GM12878 (cell line): ENCODE measurements at regions not wholly inside any gene's neighbourhood (a gene's known extent, or its start where the extent isn't known, plus 50 kb on each side); places are given as distances from the start of the nearest gene placed in this dataset.

Experiments used
- HDAC2 ChIP-seq: fragments of 200-600 bp; sonication (generic); IDR thresholded peaks from 2 replicates; pipeline ENCODE4 v1.6.1; 2017
- MEF2A ChIP-seq: IDR thresholded peaks from 2 replicates; pipeline ENCODE4 v1.6.1; 2011; ENCODE audit warnings: low read depth, mild to moderate bottlenecking, low read length, moderate library complexity; ENCODE audit not compliant: insufficient read depth
- POLR2AphosphoS2 ChIP-seq: IDR thresholded peaks from 2 replicates; pipeline ENCODE4 v1.6.1; 2011; ENCODE audit warnings: low read depth, mild to moderate bottlenecking, low read length, improper control_type of control experiment, moderate library complexity
- RBBP5 ChIP-seq: fragments of 200-600 bp; sonication (generic); conservative IDR thresholded peaks from 2 replicates; pipeline ENCODE4 v1.6.1; 2016
- STAT3 ChIP-seq: IDR thresholded peaks from 2 replicates; pipeline ENCODE4 v1.6.1; 2011; ENCODE audit warnings: low read depth, low read length, improper control_type of control experiment
- ZBTB4 ChIP-seq: fragments of 450-650 bp; formaldehyde crosslinking; IDR thresholded peaks from 2 replicates; pipeline ENCODE4 v1.4.0; 2022; ENCODE audit warnings: mild to moderate bottlenecking, moderate library complexity
- ZNF592 ChIP-seq: fragments of 450-650 bp; IDR thresholded peaks from 2 replicates; pipeline ENCODE4 v1.6.1; 2017; ENCODE audit warnings: mild to moderate bottlenecking, moderate library complexity

- TF ChIP-seq ZBTB4 (CRISPR knock-in tag) = no peak
- TF ChIP-seq POLR2AphosphoS2 = no peak
- TF ChIP-seq HDAC2 = no peak
- no peak for TF ChIP-seq RBBP5
- no peak for TF ChIP-seq MEF2A
- no peak for TF ChIP-seq ZNF592
- TF ChIP-seq STAT3 = no peak
Measured at GRCh38 chr2:122172812-122173211, 417.4 kb downstream of the TSN start (continued).
